ENCODE measurements at regions not wholly inside any gene's neighbourhood (a gene's known extent, or its start where the extent isn't known, plus 50 kb on each side); places are given as distances from the start of the nearest gene placed in this dataset.

- intact Hi-C loops (cut with DNase I): no loop called here
- no peak for DNase-seq (ENCODE audit: low spot score)
Observed at GRCh38 chr13:106433066-106433465, 102.4 kb downstream of the EFNB2 start.

DNA sequence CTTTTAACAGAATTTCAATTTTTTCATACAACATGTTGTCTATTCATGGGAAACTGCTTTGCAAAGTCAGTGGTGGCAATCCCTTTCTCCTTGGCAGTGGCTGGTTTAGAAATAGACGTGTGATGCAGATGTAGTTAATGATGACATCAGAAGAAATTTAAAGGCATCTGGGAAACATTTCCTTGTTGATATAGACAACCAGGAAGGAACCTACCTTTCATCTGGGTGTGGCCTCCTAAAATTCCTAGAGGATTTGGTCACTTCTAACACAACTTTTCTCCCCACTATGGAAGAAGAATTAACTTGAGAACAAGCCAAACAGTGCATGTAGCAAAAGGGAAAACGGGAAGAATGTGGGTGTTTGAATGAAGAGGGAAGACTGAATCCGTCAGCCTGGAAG is 102.8 kb downstream of the EFNB2 start:
- intact Hi-C loops (cut with DNase I): no loop called here
- no peak for DNase-seq (ENCODE audit: low spot score)

GRCh38 chr13:106426909-106427308 is 108.6 kb downstream of the EFNB2 start:
- DNase-seq (ENCODE audit: low spot score): no peak
- intact Hi-C loops (cut with DNase I): no loop called here

DNA sequence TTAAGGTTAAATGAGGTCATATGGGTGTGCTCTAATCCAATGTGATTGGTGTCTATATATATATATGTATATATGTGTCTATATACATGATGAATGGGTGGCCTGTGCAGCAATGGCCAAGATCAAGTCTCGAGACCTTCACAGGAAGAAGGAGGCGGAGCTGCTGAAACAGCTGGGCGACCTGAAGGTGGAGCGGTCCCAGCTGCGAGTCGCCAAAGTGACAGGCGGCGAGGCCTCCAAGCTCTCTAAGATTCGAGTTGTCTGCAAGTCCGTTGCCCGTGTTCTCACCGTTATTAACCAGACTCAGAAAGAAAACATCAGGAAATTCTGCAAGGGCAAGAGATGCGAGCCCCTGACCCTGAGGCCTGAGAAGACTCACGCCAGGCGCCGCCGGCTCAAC is 109.8 kb downstream of the EFNB2 start:
- DNase-seq (ENCODE audit: low spot score): no peak
- intact Hi-C loops (cut with DNase I): no loop called here

GRCh38 chr13:106424805-106425204 is 110.7 kb downstream of the EFNB2 start:
- intact Hi-C loops (cut with DNase I): no loop called here
- DNase-seq (ENCODE audit: low spot score): no peak

DNA sequence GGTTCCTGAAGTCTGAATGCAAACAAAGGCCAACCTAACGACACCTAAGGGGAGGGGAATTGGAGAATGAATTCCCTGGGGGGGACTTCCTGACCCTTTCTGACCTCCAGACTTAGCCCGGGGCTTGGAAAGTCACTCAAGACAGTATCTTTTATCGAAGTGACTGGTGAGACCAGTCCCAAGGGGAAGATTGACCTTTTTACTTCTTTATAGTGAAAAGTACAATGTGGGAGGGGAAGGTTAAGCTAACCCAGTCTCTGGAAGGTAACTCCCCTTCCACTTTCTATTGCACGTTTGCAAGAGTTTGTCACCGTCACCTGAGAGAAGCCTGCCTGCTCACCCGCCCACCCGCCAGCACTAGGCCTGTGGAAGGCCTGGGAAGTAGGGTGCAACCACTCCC is 111.9 kb downstream of the EFNB2 start:
- intact Hi-C loops (cut with DNase I): no loop called here
- no peak for DNase-seq (ENCODE audit: low spot score)

DNA sequence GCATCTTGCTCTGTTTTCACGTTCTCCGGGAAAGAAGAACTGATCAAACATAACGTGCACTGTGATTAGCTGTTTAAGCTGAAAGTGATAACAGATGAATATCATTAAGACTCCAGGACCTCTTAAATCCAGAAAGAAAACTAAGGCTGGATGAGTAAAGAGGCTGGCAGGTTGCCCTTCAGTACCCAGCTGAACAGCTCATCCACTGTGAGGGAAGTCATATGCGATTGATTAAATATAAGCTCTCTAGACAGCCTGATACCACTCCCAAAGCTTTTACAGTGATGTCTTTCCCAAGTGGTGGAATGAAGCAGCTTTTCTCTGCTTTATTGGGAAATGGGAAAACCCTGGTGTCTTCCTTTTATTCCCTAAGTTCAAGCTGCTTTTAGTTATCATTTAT is 116.9 kb downstream of the EFNB2 start:
- intact Hi-C loops (cut with DNase I): no loop called here
- DNase-seq (ENCODE audit: low spot score): no peak

DNA sequence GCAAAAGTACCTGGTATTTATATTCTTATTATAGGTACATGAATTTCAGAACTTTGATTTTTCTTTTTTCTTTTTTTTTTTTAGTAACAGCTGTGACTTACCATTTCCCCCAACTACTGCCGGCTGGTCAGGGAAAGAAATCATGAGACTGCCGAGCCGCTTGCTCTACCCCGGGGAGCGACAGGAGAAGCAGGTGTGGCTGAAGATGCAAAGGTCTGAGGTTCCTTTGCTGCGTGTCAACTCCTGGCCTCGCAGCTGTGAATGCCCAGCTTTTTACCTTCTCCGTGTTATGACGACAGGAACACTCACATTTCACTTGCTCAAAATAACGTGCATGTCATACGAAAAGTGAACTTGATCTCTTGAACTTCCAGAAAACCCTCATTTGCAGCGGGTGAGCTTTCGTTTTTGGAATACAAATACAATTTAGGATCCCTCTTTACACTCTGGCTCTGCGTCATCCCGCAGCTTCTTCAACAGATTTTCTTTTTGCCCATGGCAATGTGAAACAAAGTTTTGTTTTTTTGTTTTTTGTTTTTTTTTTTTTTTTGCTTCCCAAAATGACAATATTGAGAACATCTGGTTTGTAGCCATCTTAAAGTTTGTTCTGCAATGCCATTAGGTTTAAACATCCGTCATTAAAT is 117.9 kb downstream of the EFNB2 start:
- no peak for DNase-seq (ENCODE audit: low spot score)
- intact Hi-C loops (cut with DNase I): no loop called here

DNA sequence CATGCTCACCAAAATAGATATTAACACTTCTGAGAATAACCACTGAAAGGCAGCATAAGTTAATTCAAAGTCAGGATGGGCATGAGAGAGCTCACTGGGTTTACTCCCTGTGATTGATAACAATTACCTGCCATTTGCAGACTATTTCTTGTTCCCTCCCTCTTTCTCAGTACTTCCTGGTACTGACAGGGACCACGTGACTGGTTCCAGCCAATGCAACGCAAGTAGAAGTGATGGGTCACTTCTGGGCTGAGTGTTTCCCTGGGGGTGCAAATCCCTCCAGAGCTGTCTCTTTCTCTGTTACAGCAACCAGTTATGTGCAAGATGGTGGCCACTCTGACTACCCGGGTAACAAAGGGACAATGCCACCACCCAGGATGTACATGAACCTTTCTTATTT is 118.8 kb downstream of the EFNB2 start:
- no peak for DNase-seq (ENCODE audit: low spot score)
- intact Hi-C loops (cut with DNase I): no loop called here

DNA sequence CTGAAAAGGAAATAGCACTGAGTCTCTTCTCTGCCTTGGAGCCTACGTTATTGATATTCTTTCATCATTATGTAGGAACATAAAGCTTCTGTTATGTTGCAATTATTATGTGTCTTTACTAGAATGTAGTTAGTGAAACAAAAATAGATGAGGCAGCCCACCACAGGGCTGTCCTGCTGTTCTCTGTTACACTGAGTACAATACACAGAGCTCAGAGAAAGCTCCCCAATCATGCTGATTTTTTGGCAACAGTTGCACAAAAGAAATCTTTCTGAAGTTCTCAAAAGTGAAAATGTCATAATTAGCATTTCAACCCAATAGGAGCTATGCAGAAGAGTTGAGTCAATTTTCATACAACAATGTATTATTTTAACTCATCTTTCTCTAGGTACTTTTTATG is 119.5 kb downstream of the EFNB2 start:
- DNase-seq (ENCODE audit: low spot score): no peak

DNA sequence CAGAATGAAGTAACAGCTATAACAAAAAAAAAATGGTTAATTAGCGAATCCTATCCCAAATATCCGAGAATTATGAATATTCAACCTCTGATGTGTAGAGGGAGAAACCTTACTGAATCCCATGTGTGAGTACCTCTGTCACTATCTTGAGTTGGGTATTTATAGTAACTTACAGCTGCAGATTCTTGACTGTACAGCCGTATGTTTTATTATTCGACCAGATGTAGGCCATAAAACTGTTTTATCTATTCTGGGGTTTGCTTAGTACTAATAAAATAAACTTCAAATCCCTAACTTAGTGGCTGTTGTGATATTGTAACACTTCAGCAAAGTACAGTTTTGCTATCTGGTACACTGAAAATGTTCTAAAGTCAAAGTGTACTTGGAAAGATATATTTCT is 120.0 kb downstream of the EFNB2 start:
- no peak for DNase-seq (ENCODE audit: low spot score)
- intact Hi-C loops (cut with DNase I): no loop called here

More for the DNA sequence above, 119.5 kb downstream of the EFNB2 start:
- intact Hi-C loops (cut with DNase I): no loop called here

- DNase-seq (ENCODE audit: low spot score): no peak
- intact Hi-C loops (cut with DNase I): no loop called here
Observed at GRCh38 chr13:106407338-106407737, 128.1 kb downstream of the EFNB2 start.

DNA sequence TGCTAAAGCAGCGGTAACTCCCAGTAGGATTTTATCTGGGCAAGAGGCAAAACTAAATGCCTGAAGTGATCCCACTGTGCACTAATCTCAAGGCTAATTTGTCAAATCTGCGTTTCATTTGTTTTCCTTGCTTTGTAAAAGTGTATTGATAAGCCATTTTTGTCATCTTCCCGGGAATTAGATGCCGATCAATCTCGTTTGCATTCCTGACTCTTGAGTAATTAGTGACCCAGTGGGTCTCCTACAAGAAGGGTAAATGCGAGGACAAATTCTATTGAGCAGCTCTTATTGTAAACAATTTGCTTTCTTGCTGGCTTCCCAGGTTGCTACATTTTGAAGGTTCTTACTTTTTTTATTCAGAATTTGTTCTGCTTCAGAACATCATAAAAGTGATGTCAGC is 129.7 kb downstream of the EFNB2 start:
- intact Hi-C loops (cut with DNase I): no loop called here

GRCh38 chr13:106403280-106403679 is 132.2 kb downstream of the EFNB2 start:
- DNase-seq (ENCODE audit: low spot score): no peak
- intact Hi-C loops (cut with DNase I): no loop called here

More for the DNA sequence above, 129.7 kb downstream of the EFNB2 start:
- DNase-seq (ENCODE audit: low spot score): no peak

- no peak for DNase-seq (ENCODE audit: low spot score)
- intact Hi-C loops (cut with DNase I): no loop called here
Observed at GRCh38 chr13:106402866-106403265, 132.6 kb downstream of the EFNB2 start.

DNA sequence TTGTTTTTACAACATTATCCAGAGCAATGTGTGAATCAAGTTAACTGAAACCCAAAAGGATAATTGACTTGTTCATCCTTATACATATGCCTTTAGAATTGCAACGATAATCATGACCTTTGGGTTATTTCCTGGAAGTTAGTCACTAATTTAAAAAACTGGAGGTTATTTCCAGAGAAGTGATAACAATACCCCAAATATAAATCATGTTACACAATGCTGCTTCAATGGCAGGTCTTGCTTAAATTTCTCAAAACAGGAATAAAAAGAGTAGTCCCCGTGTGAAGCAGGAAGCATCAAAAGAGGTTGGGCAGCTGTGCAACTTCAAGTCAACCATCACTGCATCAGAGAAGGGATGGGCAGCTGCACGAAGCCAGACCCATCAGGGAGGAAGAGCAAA is 134.4 kb downstream of the EFNB2 start:
- no peak for DNase-seq (ENCODE audit: low spot score)
- intact Hi-C loops (cut with DNase I): no loop called here

DNA sequence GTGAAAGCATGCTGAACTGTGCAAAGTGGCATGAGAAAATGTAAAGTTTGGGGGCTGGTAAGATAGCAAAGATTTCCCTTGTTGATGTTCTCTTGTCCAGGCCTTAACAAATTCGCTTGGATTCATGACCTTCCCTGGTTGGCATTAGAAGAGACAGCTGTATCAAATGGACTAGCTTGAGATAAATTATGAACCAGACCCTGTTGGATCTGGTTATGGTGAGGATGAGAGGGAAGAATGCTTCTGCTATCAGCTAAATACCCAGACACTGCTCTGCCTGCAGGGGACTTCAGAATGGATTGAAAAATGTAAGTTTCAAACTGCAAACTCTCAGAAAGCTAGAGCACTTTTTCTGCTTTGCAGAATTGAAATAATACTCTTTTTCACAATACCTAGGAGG is 135.2 kb downstream of the EFNB2 start:
- no peak for DNase-seq (ENCODE audit: low spot score)
- intact Hi-C loops (cut with DNase I): no loop called here

DNA sequence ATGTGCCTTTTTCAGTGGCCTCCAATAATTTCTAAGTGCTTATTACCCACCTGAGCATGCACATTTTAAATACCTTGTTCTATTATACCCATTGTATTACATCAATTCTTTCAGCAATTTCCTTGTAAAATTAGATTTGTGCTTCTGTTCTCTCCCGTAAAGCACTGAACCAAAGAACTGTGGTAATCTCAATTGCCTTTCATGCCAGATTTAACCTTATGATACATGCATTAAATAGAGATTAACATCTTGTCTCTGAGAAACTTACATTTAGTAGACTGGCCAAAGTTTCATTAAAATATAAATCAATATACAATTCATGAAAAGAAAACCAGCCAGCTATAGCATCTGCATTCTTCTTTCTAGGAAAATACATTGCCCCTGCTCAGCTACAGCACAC is 137.2 kb downstream of the EFNB2 start:
- intact Hi-C loops (cut with DNase I): no loop called here
- DNase-seq (ENCODE audit: low spot score): no peak

DNA sequence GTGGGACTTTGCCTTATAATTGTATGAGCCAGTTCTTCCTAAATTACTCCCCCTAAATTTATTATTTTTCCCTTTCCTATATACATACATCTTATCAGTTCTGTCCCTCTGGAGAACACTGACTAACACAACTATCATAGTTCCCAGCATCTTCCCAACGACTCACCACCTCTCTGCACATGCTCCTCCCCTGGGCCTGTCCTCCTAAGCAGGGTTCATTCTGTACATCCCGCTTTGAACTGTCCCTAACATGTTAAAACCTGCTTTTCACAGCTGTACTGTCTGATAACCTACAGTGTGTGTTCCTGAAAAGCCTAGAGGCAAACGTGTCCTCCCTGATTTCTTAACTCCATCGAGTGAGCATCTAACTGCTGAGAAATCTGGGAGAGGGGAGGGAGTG is 141.7 kb downstream of the EFNB2 start:
- no peak for DNase-seq (ENCODE audit: low spot score)
- intact Hi-C loops (cut with DNase I): no loop called here

GRCh38 chr13:106391681-106392080 is 143.8 kb downstream of the EFNB2 start:
- DNase-seq (ENCODE audit: low spot score): no peak
- intact Hi-C loops (cut with DNase I): no loop called here

GRCh38 chr13:106391271-106391670 is 144.2 kb downstream of the EFNB2 start:
- intact Hi-C loops (cut with DNase I): no loop called here
- no peak for DNase-seq (ENCODE audit: low spot score)

- no peak for DNase-seq (ENCODE audit: low spot score)
- intact Hi-C loops (cut with DNase I): no loop called here
Observed at GRCh38 chr13:106390367-106390766, 145.1 kb downstream of the EFNB2 start.

Data from posterior vena cava (tissue), 2 donors.